ENCODE measurements at regions not wholly inside any gene's neighbourhood (a gene's known extent, or its start where the extent isn't known, plus 50 kb on each side); places are given as distances from the start of the nearest gene placed in this dataset.
"Not testable (repeated sequence)": the region's sequence is repeated elsewhere in the genome, so short reads cannot be mapped to it uniquely, and the experiment has no call there.

GRCh38 chr5:52255308-52255707 lies 532.4 kb upstream of the ITGA1 start:
- DNase-seq (ENCODE audit: low spot score) = no peak

DNA sequence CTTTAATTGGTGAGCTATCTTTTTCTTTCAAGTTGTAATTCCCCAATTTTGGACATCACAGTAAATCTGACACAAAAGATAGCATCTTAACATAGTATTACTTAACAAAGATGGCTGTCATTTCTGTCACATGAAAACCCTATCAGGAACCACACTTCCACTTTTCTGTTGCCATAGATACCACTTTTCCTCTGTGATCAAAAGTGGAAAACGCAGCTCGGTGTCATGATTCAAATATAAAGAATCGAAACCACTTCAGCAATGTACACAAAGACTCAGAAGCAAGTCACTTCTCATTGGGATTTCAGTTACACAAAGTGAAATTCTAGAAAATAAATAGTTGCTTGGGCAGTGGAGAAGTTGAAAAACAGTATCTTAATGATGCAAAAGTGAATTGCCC lies 524.9 kb upstream of the ITGA1 start:
- DNase-seq (ENCODE audit: low spot score) = no peak

- no peak for DNase-seq (ENCODE audit: low spot score)
Measured at GRCh38 chr5:52269401-52269800, 518.3 kb upstream of the ITGA1 start.

- no peak for DNase-seq (ENCODE audit: low spot score)
Measured at GRCh38 chr5:52269859-52270258, 517.9 kb upstream of the ITGA1 start.

DNA sequence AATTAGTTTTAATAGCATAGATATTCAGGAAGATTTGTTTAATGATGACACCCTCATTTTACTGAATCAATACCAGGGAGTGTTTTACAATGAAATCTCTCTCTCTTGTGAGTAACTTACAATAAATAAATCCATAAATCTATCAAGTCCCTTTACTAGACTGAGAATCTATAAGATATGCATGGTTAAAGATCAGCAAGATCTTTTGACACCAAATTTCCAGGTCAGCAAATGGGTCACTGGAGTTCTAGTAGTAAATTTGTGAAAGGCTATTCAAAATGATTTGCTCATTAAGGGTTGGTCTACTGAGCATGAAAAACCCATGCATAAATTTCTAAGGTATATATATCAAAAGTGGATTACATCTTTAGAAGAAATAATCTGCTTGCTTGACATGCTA lies 512.1 kb upstream of the ITGA1 start:
- DNase-seq (ENCODE audit: low spot score) = no peak

GRCh38 chr5:52277101-52277500 lies 510.6 kb upstream of the ITGA1 start:
- DNase-seq (ENCODE audit: low spot score) = no peak

DNA sequence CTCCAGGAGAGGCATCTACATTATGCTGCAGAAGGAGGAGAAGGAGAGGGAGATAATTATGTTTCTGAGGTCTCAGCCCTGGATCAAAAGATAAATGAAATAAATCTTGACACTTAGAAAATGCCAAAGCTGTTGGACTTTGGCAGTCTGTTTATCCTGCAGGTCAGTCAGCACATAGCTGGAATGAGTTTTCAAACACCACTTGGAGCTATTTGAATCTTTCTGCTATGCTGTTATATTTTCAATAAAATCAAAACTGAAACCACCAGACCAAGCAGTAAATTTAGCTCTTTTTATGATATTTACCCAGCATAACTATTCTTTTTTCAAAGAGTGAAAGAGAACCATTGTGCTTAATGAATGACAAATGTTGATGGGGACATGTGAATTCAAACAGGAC lies 505.1 kb upstream of the ITGA1 start:
- no peak for DNase-seq (ENCODE audit: low spot score)

GRCh38 chr5:52283221-52283620 lies 504.5 kb upstream of the ITGA1 start:
- no peak for DNase-seq (ENCODE audit: low spot score)

DNA sequence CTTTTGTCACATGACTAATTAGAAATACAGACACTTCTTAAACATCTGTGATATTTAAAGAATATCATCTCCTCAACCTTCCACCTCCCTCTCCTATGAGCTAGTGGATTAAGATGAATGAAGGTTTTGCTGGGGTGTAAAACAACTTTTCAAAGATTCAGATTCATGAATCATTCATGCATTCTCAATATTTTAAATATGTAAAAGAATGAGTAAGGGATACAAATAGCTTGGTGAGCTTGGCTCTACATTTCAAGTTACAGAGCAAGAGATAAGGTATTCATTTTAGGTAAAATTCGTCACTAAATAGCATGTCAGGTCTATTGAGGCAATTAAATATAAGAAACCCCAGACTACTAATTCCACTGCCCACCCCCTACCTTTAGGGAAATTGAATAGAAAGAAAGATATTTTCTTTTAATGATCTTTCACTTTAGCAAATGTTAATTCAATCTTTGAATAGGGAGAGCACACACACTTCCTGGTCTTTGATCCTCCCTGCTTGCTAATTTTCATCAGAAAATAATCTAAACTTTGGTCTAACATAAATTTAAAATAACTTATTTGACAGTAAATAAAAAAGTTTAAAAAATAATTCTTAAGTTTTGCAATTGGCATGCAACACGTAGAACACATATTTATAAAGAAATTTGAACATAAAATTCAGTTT lies 486.9 kb upstream of the ITGA1 start:
- no peak for DNase-seq (ENCODE audit: low spot score)

- not testable (repeated sequence) for DNase-seq (ENCODE audit: low spot score)
Measured at GRCh38 chr5:52304816-52305215, 482.9 kb upstream of the ITGA1 start.

GRCh38 chr5:52328220-52328806 lies 459.4 kb upstream of the ITGA1 start:
- DNase-seq (ENCODE audit: low spot score) = no peak

DNA sequence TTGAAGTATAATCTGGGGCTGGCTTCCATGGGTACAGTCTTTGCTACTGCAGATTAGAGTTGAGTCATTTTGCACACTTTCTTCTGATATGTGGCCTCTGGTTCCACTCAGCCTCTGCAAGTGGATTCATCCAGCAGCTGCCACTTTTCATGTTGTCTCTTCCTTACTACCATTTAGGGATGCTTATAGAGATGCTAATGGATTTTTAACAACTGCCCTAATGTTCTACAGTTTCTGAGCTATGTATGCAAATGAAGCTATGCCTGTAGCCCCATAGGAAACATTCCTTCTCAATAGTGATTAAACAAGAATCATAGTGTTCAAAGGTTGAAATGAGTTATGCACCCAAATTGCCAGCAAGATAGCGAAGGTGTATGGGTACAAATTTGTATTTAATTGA lies 456.0 kb upstream of the ITGA1 start:
- DNase-seq (ENCODE audit: low spot score) = no peak

GRCh38 chr5:52334367-52334766 lies 453.3 kb upstream of the ITGA1 start:
- no peak for DNase-seq (ENCODE audit: low spot score)

DNA sequence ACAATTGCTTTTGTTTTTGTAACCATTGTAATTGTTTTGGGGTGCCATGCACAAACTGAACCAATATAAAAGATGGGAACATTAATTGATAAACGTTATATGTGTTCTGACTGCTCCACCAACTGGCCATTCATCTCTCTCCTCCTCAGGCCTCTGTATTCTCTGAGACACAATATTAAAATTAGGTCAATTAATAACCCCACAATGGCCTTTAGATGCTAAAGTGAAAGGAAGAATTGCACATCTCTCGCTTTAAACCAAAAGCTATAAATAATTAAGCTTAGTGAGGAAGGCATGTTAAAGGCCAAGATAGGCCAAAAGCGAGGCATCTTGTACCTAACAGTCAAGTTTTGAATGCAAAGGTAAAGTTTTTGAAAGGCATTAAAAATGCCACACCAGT lies 448.4 kb upstream of the ITGA1 start:
- no peak for DNase-seq (ENCODE audit: low spot score)

- DNase-seq (ENCODE audit: low spot score) = no peak
Measured at GRCh38 chr5:52342361-52342760, 445.4 kb upstream of the ITGA1 start.

DNA sequence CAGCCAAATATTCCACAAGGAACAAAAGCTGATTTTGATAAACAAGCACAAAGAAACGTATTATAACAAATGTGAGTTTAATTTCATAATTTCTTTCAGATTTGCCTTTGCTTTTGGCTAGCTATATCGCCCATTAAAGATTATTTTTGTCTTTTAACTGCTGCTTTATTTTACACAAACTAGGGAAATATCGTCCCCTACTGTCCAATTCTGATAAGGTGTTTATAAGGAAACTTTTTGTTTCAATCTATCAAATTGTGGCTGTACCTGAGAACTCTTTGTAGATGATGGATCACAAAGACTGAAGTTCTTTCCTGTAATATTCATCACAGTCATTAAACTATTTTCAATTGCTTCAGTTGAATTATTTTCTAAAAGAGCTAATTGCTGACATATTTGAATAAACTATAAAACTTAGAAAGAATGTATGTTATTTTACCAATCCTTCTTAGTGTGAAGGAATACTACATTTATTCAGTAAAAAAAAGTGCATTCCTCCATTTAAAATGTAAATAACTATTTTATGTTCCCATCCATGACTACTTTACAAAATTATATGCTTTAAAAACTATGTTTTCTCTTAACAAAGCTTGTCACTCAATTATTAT lies 431.3 kb upstream of the ITGA1 start:
- no peak for DNase-seq (ENCODE audit: low spot score)

GRCh38 chr5:52359261-52359660 lies 428.5 kb upstream of the ITGA1 start:
- no peak for DNase-seq (ENCODE audit: low spot score)

DNA sequence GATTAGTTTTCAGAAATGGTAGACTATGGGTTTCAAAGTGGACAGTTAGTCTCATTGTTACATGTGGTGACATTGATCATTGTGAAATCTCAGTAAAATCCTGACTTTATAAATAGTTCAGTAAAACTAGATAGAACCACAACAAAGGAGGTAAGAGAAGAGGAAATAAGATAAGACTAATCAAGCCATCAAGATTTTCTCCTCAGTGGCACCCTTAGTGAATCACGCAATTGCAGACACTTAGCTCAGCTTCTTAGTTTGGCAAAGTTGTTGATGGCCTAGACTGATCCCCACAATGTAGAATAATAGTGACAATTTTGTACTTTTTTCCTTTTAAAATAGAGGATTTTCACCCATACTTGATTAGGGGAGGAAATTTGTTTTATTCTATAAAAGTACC lies 426.7 kb upstream of the ITGA1 start:
- no peak for DNase-seq (ENCODE audit: low spot score)

GRCh38 chr5:52374286-52374685 lies 413.4 kb upstream of the ITGA1 start:
- no peak for DNase-seq (ENCODE audit: low spot score)

- DNase-seq (ENCODE audit: low spot score) = no peak
Measured at GRCh38 chr5:52375969-52376368, 411.7 kb upstream of the ITGA1 start.

DNA sequence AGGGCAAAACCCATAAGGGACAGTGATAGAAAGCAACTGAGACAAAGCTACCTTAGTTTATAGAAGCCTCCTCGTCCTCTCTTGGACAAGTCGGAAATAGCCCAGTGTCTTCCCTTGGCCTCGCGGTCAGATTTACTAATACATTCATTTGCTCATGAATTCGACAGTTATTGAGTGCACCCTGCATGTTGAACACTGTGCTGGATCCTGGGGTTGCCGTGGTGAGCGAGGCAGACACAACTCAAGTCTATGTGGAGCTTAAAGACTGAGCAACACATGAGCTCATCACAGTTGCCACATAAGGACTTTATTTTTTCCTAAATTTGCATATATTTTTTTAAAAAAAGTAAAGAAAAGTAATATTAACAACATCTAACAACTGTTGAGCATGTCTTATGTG lies 411.1 kb upstream of the ITGA1 start:
- no peak for DNase-seq (ENCODE audit: low spot score)

DNA sequence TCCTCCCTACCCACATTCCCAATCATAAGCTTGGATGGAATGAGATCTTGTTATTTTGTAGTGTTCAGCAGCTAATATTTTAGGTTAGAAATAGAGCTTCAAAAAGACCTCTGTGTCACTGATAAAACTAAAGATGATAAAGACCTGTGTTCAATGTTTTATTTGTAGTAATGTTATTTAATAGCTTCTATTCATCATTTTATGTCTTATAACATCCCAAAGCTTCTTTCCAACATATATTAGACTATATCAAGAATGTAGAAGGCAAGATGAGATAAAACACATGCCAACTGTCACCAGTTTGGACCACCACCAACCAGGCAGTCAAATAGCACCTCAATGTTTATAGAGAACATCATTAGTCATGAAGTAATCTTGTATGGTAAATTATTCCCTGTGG lies 409.5 kb upstream of the ITGA1 start:
- no peak for DNase-seq (ENCODE audit: low spot score)

DNA sequence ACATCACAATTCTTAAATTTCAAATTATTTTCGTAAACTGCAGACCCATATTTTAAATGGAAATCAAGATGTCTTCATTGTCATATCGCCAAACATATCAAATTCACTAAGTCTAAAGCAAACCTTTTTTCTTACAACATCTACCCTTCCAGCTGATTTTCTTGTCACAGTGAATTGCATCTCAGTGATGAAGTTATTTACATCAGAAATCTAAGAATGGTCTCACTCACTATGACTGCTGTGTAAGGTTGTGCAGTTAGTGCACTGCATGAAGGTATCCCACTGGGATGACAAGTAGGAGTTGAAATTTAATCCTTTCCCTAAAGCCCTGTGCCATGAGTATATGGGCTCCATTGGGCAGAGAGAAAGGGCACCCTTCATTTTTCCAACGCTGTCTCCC lies 399.4 kb upstream of the ITGA1 start:
- DNase-seq (ENCODE audit: low spot score) = no peak

DNA sequence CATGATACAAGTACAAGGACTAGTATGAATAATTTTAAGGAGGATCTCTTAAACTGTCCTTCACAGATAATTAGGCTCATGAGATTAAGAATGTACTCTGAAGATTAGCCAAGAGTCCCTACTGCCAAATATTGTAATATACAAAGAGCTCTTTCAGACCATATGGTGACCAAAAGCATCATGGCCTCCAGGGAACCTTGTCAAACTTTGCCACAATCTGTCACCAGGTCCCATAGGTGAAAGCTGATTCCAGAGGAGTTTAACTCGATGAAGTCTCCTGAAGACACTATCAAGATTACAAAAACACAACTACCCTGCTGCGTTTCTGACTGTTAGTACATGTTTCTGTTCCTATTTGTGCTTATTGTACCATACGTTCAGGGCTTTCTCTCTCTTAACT lies 395.4 kb upstream of the ITGA1 start:
- DNase-seq (ENCODE audit: low spot score) = no peak
